ENCODE measurements at regions not wholly inside any gene's neighbourhood (a gene's known extent, or its start where the extent isn't known, plus 50 kb on each side); places are given as distances from the start of the nearest gene placed in this dataset.

DNA sequence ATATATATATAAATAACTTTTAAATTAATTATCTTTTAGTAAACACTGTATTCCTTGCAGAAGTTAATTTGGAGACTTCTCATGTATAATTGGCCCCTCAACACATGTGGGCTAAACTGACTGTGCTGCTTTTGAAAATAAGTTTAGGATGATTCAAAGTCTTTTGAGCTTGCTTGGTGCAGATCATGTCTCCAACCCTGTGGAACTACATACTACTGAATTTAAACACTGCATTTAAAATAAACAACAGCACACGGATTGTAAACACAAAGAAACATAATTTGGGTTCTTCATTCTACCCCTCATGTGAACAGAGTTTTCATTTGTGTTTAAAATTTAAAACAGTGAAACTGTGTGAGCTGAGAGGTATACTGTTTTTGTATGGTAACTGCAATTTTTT lies 167.7 kb downstream of the DDX1 start:
- TF ChIP-seq, protein P1, sequence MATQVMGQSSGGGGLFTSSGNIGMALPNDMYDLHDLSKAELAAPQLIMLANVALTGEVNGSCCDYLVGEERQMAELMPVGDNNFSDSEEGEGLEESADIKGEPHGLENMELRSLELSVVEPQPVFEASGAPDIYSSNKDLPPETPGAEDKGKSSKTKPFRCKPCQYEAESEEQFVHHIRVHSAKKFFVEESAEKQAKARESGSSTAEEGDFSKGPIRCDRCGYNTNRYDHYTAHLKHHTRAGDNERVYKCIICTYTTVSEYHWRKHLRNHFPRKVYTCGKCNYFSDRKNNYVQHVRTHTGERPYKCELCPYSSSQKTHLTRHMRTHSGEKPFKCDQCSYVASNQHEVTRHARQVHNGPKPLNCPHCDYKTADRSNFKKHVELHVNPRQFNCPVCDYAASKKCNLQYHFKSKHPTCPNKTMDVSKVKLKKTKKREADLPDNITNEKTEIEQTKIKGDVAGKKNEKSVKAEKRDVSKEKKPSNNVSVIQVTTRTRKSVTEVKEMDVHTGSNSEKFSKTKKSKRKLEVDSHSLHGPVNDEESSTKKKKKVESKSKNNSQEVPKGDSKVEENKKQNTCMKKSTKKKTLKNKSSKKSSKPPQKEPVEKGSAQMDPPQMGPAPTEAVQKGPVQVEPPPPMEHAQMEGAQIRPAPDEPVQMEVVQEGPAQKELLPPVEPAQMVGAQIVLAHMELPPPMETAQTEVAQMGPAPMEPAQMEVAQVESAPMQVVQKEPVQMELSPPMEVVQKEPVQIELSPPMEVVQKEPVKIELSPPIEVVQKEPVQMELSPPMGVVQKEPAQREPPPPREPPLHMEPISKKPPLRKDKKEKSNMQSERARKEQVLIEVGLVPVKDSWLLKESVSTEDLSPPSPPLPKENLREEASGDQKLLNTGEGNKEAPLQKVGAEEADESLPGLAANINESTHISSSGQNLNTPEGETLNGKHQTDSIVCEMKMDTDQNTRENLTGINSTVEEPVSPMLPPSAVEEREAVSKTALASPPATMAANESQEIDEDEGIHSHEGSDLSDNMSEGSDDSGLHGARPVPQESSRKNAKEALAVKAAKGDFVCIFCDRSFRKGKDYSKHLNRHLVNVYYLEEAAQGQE (IDR thresholded peaks at IDR 0.05; ENCODE audit: insufficient read depth in 1 of 2, low read depth in 2 of 2, low read length in 2 of 2) = no peak
- no peak for TF ChIP-seq SIN3A (IDR thresholded peaks at IDR 0.05; ENCODE audit: borderline replicate concordance, insufficient read depth, low read length)
- no peak for TF ChIP-seq POLR2AphosphoS5 (IDR thresholded peaks at IDR 0.05; ENCODE audit: low read depth, low read length)
- TF ChIP-seq TAF1 (IDR thresholded peaks at IDR 0.05; ENCODE audit: borderline replicate concordance, insufficient read depth, low read length) = no peak

DNA sequence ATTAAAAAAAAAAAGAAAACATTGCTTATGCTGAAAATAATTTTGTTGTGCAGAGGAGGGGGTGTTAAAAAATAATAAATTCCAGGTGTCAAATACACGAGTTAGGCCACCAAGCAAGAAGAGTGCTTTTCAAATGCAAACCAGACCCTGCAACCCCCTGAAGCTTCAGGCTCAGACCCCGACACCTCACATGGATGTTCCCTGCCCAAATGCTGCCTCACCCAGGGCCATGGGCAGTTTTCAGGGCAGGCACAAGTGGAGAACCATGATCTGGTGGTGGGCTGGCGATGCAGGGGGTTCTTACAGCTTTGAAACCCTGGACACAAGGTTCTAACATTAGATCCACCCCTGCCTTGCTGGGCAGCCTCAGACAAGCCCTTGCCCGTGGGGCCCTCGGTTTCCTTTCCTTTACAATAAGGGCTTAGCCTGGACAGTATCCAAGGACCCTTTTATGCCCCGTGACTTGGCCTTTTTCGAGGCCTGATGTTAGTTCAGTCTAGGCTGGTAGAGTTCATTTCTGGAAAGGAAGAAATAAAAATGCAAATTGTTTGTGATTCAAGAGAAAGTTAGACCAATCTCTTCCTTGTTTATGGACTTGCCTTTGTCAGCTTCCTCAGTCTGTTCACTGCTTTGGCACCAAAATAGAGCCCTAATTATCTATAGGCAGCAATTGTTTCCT lies 168.7 kb downstream of the DDX1 start:
- TF ChIP-seq SIN3A (IDR thresholded peaks at IDR 0.05; ENCODE audit: borderline replicate concordance, insufficient read depth, low read length) (no peak), TAF1 (IDR thresholded peaks at IDR 0.05; ENCODE audit: borderline replicate concordance, insufficient read depth, low read length) (no peak), FOXP2 (optimal IDR thresholded peaks at IDR 0.05; ENCODE audit: borderline replicate concordance, extremely low read depth, extremely low read length, insufficient read depth) (no peak), POLR2AphosphoS5 (IDR thresholded peaks at IDR 0.05; ENCODE audit: low read depth, low read length) (no peak)
- TF ChIP-seq, protein P1 (IDR thresholded peaks at IDR 0.05; ENCODE audit: insufficient read depth in 1 of 2, low read depth in 2 of 2, low read length in 2 of 2) = no peak

DNA sequence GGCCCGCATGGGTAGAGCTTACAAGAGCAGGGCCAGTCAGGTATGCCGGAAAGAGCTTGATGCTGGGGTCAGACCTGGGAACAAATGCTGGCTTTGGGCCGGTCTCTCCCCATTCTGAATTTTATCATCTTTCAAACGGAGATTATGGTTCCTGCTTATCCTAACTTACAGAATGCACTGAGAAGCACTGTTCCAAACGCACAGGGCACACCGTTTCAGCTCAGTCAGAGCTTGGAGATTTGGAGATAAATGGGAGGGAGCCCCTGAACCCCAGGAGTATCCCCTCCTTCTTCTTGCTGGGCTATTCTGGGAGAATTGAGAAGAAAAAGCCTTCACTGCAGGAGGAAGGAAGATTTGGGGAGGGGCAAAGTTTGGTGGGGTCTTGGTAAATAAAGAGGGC lies 169.4 kb downstream of the DDX1 start:
- TF ChIP-seq POLR2AphosphoS5 (IDR thresholded peaks at IDR 0.05; ENCODE audit: low read depth, low read length) (no peak), FOXP2 (optimal IDR thresholded peaks at IDR 0.05; ENCODE audit: borderline replicate concordance, extremely low read depth, extremely low read length, insufficient read depth) (no peak), SIN3A (IDR thresholded peaks at IDR 0.05; ENCODE audit: borderline replicate concordance, insufficient read depth, low read length) (no peak), TAF1 (IDR thresholded peaks at IDR 0.05; ENCODE audit: borderline replicate concordance, insufficient read depth, low read length) (no peak)
- TF ChIP-seq, protein P1 (IDR thresholded peaks at IDR 0.05; ENCODE audit: insufficient read depth in 1 of 2, low read depth in 2 of 2, low read length in 2 of 2) = no peak

DNA sequence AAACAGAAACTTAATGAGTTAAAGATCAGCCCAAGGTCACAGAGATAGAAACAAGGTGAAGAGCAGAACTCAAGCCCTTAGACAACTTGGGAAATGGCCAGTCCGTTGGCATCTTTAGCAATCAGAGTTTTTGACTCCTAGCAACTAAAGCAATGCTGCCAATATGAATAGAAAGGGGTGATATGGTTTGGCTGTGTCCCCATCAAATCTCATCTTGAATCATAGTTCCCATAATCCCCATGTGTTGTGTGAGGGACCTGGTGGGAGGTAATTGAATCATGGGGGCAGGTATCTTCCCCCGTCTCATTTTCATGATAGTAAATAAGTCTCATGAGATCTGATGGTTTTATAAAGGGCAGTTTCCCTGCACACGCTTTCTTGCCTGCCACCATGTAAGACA lies 170.2 kb downstream of the DDX1 start:
- no peak for TF ChIP-seq POLR2AphosphoS5 (IDR thresholded peaks at IDR 0.05; ENCODE audit: low read depth, low read length)
- TF ChIP-seq SIN3A (IDR thresholded peaks at IDR 0.05; ENCODE audit: borderline replicate concordance, insufficient read depth, low read length) = no peak
- no peak for TF ChIP-seq FOXP2 (optimal IDR thresholded peaks at IDR 0.05; ENCODE audit: borderline replicate concordance, extremely low read depth, extremely low read length, insufficient read depth)
- TF ChIP-seq, protein P1 (IDR thresholded peaks at IDR 0.05; ENCODE audit: insufficient read depth in 1 of 2, low read depth in 2 of 2, low read length in 2 of 2) = no peak
- TF ChIP-seq TAF1 (IDR thresholded peaks at IDR 0.05; ENCODE audit: borderline replicate concordance, insufficient read depth, low read length) = no peak
